Endodermal cell (in vitro differentiated cells): ENCODE measurements at regions not wholly inside any gene's neighbourhood (a gene's known extent, or its start where the extent isn't known, plus 50 kb on each side); places are given as distances from the start of the nearest gene placed in this dataset.
A peak's percentile ranks its signal among the peaks of the same experiment; 100 is the strongest.

Experiments used
- DNase-seq: peaks from one replicate; pipeline ENCODE4 v3.0.0-alpha.2; 2017
- H3K27ac ChIP-seq: 2 replicates; pipeline ENCODE4 v1.5.1; 2013; ENCODE audit warnings: mild to moderate bottlenecking, low read depth, low read length, moderate library complexity
- H3K27me3 ChIP-seq: 2 replicates; pipeline ENCODE4 v1.6.1; 2013; ENCODE audit warnings: mild to moderate bottlenecking, low read length, moderate library complexity; ENCODE audit not compliant: insufficient read depth, control insufficient read depth, poor library complexity, severe bottlenecking
- H3K36me3 ChIP-seq: 2 replicates; pipeline ENCODE4 v1.7.0; 2013; ENCODE audit warnings: mild to moderate bottlenecking, low read length, moderate library complexity; ENCODE audit not compliant: control insufficient read depth, insufficient read depth
- H3K4me1 ChIP-seq: one replicate; pipeline ENCODE4 v1.7.0; 2013; ENCODE audit warnings: low read length; ENCODE audit not compliant: control insufficient read depth, insufficient read depth
- H3K4me3 ChIP-seq: 2 replicates; pipeline ENCODE4 v1.5.1; 2013; ENCODE audit warnings: mild to moderate bottlenecking, low read length, moderate library complexity
- H3K9ac ChIP-seq: 2 replicates; pipeline ENCODE4 v1.6.1; 2013; ENCODE audit warnings: mild to moderate bottlenecking, low read length, moderate library complexity; ENCODE audit not compliant: poor library complexity, severe bottlenecking; ENCODE audit errors: extremely low read depth
- H3K9me3 ChIP-seq: 2 replicates; pipeline ENCODE4 v1.6.1; 2013; ENCODE audit warnings: mild to moderate bottlenecking, low read length, moderate library complexity; ENCODE audit not compliant: control insufficient read depth
- H3K27ac Mint-ChIP-seq: 2 replicates; pipeline ENCODE4 v1.8.0; 2020; ENCODE audit warnings: mixed read lengths
- H3K27me3 Mint-ChIP-seq: 2 replicates; pipeline ENCODE4 v1.8.0; 2021; ENCODE audit warnings: mild to moderate bottlenecking, mixed read lengths; ENCODE audit not compliant: insufficient read depth
- H3K36me3 Mint-ChIP-seq: 2 replicates; pipeline ENCODE4 v1.8.0; 2020; ENCODE audit warnings: low read depth, mixed read lengths
- H3K4me1 Mint-ChIP-seq: 2 replicates; pipeline ENCODE4 v1.8.0; 2020; ENCODE audit warnings: mixed read lengths
- H3K4me3 Mint-ChIP-seq: 2 replicates; pipeline ENCODE4 v1.8.0; 2020; ENCODE audit warnings: mild to moderate bottlenecking, moderate library complexity, mixed read lengths
- H3K9me3 Mint-ChIP-seq: 2 replicates; pipeline ENCODE4 v1.8.0; 2020; ENCODE audit warnings: mild to moderate bottlenecking, mixed read lengths
- CTCF ChIP-seq: fragments of 200-600 bp; sonication (generic); conservative IDR thresholded peaks from 2 replicates; pipeline ENCODE4 v1.5.0; 2021; ENCODE audit warnings: antibody characterized with exemption, mild to moderate bottlenecking
- WGBS, 2 experiments: methylation state at CpG; one replicate each; pipeline versions ENCODE4 v1.1.5 to v1.1.7; 2013; ENCODE audit warnings: missing lambda C conversion rate in 2 of 2, mixed read lengths in 1 of 2; ENCODE audit not compliant: insufficient coverage in 1 of 2, insufficient read length in 1 of 2; 5-methylcytosine and 5-hydroxymethylcytosine counted together

DNA sequence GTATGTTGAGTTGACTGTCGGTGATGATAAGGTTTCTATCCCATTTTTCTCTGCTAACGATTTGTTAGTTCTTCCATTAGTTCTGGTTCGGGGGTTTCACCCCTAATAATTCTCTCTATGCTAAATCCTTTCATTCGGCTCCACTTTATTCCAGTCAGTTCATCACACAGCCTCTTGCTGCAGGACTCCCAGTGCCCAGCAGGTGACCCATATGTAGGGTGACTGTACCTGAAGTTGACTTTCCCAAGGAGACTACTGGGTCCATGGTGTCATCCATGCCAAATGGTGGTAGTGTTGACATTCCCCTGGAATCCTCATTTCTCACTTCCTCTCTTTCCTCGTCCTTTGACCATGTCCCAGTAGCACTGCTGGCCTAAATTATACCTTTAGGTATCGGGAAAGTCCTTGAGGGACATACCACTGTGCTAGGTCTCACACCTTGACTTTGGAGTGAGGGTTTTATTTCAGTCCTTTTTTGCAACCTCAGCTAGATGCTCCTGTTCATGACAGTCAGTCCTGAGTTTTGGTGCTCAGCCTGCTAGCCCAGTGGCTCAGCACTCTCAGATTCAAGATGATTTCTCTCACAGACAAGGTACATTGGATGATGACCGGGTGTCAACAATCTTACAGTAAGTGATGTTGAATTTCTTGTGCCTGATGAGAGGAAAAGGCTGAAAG lies 105.1 kb upstream of the ARHGAP24 start:
- Mint-ChIP-seq H3K36me3 (no peaks in the 10 kb centered on the region), H3K4me1 (peaks cover 47% of the 10 kb centered on the region), H3K9me3 (no peaks in the 10 kb centered on the region), H3K27ac (no peak overlapping the region), H3K4me3 (no peak overlapping the region), H3K27me3 (no peaks in the 10 kb centered on the region)
- no peak overlapping the region for H3K4me3 ChIP-seq
- H3K9me3 ChIP-seq: no peaks in the 10 kb centered on the region
- H3K36me3 ChIP-seq: no peaks in the 10 kb centered on the region
- no peak for DNase-seq
- H3K9ac ChIP-seq: no peak overlapping the region
- TF ChIP-seq CTCF: no peak
- WGBS, 2 experiments: 67 to 78% methylated on average over 3 to 7 of the region's 7 CpGs
- H3K27me3 ChIP-seq: no peaks in the 10 kb centered on the region
- peaks cover 21% of the 10 kb centered on the region for H3K4me1 ChIP-seq
- H3K27ac ChIP-seq: no peak overlapping the region

DNA sequence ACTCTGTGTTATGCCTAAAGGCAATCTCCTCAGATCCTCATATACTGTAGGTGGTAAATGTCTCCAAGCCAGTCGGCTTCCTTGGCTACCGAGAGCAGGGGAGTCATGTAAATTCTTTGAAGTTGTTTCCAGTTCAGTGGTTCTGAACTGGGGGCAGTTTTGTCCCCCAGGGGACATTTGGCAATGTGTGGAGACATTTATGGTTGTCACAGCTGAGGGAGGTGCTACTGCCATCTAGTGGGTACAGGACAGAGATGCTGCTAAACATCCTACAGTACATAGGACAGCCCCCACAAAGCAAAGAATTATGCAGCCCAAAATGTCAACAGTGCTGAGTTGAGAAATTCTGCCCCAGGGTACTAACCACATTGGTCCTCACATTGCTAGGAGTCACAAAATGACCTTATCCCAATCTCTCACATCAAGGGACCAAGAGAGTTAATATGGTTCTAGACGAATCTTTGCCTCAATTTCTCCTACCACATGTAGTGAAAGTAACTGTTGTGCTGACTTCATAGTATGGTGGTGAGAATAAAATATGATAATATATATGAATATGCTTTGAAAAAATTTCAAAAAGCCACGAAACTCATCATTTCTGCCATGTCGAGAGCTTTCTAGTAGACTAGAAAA lies 104.4 kb upstream of the ARHGAP24 start:
- peak; percentile 71 for DNase-seq
- no peaks in the 10 kb centered on the region for H3K27me3 Mint-ChIP-seq
- no peak overlapping the region for H3K27ac ChIP-seq
- peaks cover 21% of the 10 kb centered on the region for H3K4me1 ChIP-seq
- H3K9me3 ChIP-seq: no peaks in the 10 kb centered on the region
- H3K9ac ChIP-seq: no peak overlapping the region
- H3K36me3 ChIP-seq: no peaks in the 10 kb centered on the region
- 69 to 72% methylated on average over 2 to 5 of the region's 5 CpGs for WGBS, 2 experiments
- no peaks in the 10 kb centered on the region for H3K9me3 Mint-ChIP-seq
- H3K27me3 ChIP-seq: no peaks in the 10 kb centered on the region
- H3K4me3 Mint-ChIP-seq: no peak overlapping the region
- H3K27ac Mint-ChIP-seq: no peak overlapping the region
- peaks cover 40% of the 10 kb centered on the region for H3K4me1 Mint-ChIP-seq
- TF ChIP-seq CTCF: peak; percentile 89
- no peaks in the 10 kb centered on the region for H3K36me3 Mint-ChIP-seq
- H3K4me3 ChIP-seq: no peak overlapping the region

- TF ChIP-seq CTCF: no peak
- peaks cover 5% of the 10 kb centered on the region for H3K4me1 ChIP-seq
- Mint-ChIP-seq H3K27me3 (no peaks in the 10 kb centered on the region), H3K4me3 (no peak overlapping the region), H3K4me1 (peaks cover 21% of the 10 kb centered on the region), H3K9me3 (no peaks in the 10 kb centered on the region), H3K27ac (no peak overlapping the region), H3K36me3 (no peaks in the 10 kb centered on the region)
- H3K9ac ChIP-seq: no peak overlapping the region
- no peaks in the 10 kb centered on the region for H3K9me3 ChIP-seq
- H3K27ac ChIP-seq: no peak overlapping the region
- no peaks in the 10 kb centered on the region for H3K27me3 ChIP-seq
- no peak overlapping the region for H3K4me3 ChIP-seq
- no peaks in the 10 kb centered on the region for H3K36me3 ChIP-seq
- WGBS, 2 experiments: 92 to 100% methylated on average over 1 to 4 of the region's 4 CpGs
- no peak for DNase-seq
These were observed 102.0 kb upstream of the ARHGAP24 start for GRCh38 chr4:85372966-85373365.
